GM11168 (cell line): ENCODE measurements at regions not wholly inside any gene's neighbourhood (a gene's known extent, or its start where the extent isn't known, plus 50 kb on each side); places are given as distances from the start of the nearest gene placed in this dataset.

ENCODE experiments used
- in situ Hi-C: fragments of 300-500 bp; cut with MboI; formaldehyde crosslinking; loops from one replicate; pipeline ENCODE4 v1.12.0; 2022; ENCODE audit warnings: low sequenced_read_pairs; ENCODE audit not compliant: unreplicated experiment

GRCh38 chr13:34675626-34676025, 266.4 kb upstream of the NBEA start:
- in situ Hi-C loops = no loop called here

GRCh38 chr13:34678154-34678553, 263.9 kb upstream of the NBEA start:
- in situ Hi-C loops = no loop called here

GRCh38 chr13:34681405-34681955, 260.6 kb upstream of the NBEA start:
- in situ Hi-C loops = no loop called here

GRCh38 chr13:34695063-34695462, 247.0 kb upstream of the NBEA start:
- in situ Hi-C loops = no loop called here

DNA sequence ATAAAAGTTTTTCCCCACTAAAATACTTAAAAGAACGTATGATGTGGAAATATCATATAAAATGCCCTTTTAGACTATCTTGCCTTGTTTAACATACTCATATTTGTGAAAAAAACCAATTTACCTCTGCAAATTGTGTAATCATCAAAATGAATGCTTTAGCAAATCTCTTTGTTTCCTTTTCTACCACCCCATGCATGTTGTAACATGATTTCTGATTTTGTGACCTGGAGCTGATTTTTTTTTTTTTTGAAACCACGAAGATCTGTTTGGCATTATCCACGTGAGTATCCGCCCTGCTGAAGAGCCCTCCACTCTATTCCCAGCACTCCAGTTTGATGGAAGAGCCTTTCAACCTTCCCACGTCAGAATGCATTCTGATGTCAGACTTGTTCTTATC, 245.8 kb upstream of the NBEA start:
- in situ Hi-C loops = no loop called here

DNA sequence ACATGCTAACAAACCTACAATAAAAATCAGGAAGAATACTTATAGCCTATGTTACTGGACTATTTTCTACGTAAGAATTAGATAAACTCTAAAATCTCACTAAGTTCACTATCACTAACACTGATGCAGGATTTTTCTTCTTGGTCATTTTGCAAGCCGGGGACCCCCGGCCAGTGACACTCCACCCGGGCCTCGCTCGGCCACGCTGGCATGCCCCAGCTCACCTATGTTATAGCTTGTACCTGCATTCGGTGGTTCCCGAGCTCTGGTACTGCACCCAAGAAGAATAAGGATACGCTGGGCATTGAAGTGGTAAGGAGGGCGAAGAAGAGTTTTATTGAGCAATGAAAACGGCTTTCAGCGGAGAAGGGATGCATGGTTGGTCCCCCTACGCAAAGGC, 245.3 kb upstream of the NBEA start:
- in situ Hi-C loops = no loop called here

- in situ Hi-C loops = no loop called here
Observed at GRCh38 chr13:34698945-34699344, 243.1 kb upstream of the NBEA start.

DNA sequence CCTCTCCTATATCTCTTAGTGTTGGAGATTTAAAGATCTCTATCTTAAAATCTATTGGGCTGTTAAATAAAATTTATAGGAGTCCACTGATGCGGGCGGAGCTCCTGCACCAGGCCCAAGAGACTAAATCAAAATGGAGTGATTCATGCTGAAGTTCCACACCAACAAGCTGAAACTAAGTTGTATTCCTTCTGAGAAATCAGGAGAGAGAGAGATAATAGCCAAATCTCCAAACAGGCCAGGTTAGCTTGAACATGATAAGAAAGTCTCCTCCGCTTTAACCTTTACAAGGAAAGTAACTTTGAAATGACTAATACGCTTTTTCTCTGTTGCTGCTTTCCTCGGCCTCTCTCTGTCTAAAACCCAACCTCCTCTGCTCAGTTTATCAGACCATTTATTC, 241.9 kb upstream of the NBEA start:
- in situ Hi-C loops = no loop called here

- in situ Hi-C loops = no loop called here
Observed at GRCh38 chr13:34701919-34702318, 240.2 kb upstream of the NBEA start.

DNA sequence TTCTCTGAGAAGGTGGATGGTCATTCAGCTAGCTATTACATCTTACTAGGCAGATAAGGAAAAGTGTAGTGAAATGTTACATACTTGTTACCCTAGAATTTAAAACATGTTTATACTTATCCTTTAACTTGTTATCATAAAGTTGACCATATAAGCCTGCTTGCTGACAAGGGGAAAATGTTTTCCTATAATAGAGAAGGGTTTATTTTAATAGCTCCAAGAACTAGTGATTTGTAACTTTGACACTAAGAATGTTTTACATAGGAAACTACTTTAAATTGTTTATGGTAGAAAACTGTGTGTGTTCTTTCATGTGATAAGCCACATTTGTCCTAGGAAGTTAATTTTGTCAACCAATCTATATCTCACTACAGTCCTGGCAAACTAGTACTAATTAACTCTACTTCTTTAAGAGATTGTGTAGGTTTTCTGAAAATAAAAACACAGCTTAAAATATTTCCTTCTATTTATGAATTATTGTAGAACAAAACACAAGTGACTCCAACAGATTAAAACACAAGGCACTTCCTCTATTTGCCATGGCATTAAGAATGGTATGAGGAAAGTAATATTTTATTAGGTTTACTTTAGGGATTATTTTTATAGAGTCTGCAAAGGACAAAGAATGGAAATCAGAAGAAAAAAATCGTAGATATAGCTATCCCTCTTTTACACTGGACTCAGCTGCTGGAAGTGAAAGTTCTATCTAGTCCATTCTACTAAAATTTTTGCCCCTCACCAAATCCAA, 233.3 kb upstream of the NBEA start:
- in situ Hi-C loops = no loop called here

GRCh38 chr13:34719060-34719875, 222.8 kb upstream of the NBEA start:
- in situ Hi-C loops = no loop called here

- in situ Hi-C loops = no loop called here
Observed at GRCh38 chr13:34720618-34721017, 221.5 kb upstream of the NBEA start.

GRCh38 chr13:34721631-34722595, 220.2 kb upstream of the NBEA start:
- in situ Hi-C loops = no loop called here

- in situ Hi-C loops = no loop called here
Observed at GRCh38 chr13:34722922-34723321, 219.1 kb upstream of the NBEA start.

GRCh38 chr13:34730961-34731360, 211.1 kb upstream of the NBEA start:
- in situ Hi-C loops = loop anchor here (25.0 kb wide), 1 partner anchor 444 kb away; no protein-coding TSS in a partner anchor

- in situ Hi-C loops = loop anchor here (25.0 kb wide), 1 partner anchor 444 kb away; no protein-coding TSS in a partner anchor
Observed at GRCh38 chr13:34731486-34731885, 210.6 kb upstream of the NBEA start.

DNA sequence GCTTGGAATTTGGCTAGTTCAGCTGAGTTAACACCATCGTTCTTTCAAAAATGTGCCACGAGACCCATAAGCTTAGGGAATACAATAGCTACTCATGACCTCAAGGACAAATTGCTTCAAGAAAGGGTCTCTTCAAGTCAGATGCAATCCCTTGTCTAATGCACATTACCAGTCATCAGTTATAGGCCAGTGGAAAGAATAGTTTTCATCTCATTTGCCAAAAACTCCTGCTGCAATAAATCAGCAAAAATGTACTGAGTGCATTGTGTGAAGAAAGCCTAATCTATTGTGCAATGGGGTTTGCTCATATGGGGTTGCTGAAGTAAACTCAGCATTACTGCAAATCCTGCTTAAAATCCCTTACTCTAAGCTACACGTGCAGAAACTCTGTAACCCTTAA, 208.3 kb upstream of the NBEA start:
- in situ Hi-C loops = loop anchor here (25.0 kb wide), 1 partner anchor 446 kb away; no protein-coding TSS in a partner anchor

- in situ Hi-C loops = loop anchor here (25.0 kb wide), 1 partner anchor 448 kb away; no protein-coding TSS in a partner anchor
Observed at GRCh38 chr13:34734932-34735331, 207.1 kb upstream of the NBEA start.

- in situ Hi-C loops = loop anchor here (25.0 kb wide), 1 partner anchor 451 kb away; no protein-coding TSS in a partner anchor
Observed at GRCh38 chr13:34738254-34738992, 203.6 kb upstream of the NBEA start.
